GM12801 (cell line): ENCODE measurements at regions not wholly inside any gene's neighbourhood (a gene's known extent, or its start where the extent isn't known, plus 50 kb on each side); places are given as distances from the start of the nearest gene placed in this dataset.

ENCODE experiments used
- CTCF ChIP-seq: IDR thresholded peaks from one replicate; pipeline ENCODE4 v1.5.1; 2011; ENCODE audit warnings: control low read depth; ENCODE audit not compliant: insufficient read length; ENCODE audit errors: extremely low read depth

DNA sequence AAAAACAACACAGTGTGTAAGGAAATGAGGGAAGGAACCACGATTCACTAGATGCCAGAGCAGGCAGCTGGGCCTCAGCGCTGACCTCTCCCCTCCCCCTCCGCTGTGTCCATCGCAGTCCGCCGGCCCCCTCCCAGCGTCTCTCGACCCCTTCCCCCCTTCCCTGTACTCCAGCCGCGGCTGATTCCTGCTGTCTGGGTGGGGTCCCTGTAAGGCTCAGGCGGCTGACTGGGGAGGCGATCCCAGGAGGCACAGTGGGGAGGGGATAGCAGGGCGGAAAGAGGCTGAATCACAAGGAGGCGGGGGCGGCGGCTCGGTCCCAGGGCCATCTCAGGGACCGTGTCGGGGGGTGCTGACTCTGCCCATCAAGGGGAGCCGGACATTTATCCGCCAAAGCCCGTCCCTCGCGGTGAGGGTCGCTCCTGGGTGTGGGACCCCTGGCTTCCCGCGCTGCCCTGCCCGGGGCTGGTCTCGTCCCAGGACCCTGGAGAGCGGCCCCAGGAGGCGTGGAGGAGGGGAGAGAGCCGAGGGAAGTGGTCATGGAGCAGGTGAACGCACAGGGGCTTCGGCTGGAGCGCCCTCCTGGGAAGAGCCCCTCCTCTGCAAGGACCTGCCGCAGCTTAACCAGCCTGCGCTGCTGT is 241.9 kb downstream of the PTPRU start:
- no peak for TF ChIP-seq CTCF

DNA sequence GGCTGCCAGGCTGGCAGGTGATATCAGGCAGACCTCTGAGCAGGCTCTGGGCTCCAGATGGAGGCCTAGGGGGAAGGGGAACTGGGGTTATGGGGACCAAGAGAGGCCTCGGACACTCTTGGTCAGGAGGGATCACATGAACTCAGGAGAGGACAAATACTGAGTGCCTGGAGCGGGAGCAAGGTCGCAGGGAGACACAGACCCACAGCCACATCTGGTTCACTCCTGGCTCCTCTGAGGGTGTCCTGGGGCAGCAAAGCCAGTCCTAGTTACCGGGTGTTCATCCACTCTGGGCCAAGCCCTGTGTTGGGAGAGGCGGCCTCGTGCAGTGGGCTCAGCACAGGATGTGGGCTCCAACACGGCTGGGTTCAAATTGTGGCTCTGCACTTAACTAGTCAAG is 239.0 kb downstream of the PTPRU start:
- TF ChIP-seq CTCF, result no peak

DNA sequence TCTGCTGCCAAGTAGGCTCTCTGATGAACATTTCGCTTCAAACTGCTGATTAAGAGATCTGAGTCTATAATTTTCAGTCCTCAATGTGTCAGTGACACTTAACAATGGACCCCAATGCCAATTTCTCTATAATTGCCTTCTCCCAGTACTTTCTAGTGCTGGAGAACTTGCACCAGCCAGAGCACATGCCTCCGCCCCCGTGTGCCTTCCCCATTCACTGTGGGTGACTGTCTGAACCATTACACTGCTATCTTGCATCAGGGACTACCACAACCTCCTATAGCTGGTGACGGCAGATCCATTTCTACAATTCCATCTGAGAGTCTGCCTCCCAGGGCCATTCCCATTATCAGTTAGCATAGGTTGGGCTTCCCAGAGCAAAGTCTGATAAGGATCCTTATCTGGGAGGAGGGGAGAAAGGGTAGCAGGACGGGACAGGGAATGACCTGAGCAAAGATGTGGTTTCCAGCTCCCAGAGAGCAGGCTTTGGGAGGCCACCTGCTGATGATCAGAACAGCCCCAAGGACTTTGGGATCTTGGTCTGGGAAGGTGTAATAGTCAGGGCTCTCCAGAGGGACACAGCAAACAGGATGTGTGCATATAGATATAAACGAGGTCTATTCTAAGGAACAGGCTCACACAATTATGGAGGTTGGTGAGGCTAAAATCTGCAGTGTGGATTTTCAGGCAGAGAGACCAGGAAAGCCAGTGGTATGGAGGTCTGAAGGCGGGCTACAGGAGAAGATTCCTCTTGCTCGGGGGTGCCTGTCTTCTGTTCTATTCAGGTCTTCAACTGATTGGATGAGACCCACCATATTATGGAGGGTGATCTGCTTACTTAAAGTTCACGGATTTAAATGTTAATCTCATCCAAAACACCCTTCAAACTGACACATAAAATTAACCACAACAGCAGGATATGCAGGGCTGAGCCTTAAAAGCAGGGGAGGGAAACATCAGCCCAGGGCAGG is 238.2 kb downstream of the PTPRU start:
- no peak for TF ChIP-seq CTCF

- TF ChIP-seq CTCF, result no peak
Observed at GRCh38 chr1:29473161-29473855, 237.0 kb downstream of the PTPRU start.

DNA sequence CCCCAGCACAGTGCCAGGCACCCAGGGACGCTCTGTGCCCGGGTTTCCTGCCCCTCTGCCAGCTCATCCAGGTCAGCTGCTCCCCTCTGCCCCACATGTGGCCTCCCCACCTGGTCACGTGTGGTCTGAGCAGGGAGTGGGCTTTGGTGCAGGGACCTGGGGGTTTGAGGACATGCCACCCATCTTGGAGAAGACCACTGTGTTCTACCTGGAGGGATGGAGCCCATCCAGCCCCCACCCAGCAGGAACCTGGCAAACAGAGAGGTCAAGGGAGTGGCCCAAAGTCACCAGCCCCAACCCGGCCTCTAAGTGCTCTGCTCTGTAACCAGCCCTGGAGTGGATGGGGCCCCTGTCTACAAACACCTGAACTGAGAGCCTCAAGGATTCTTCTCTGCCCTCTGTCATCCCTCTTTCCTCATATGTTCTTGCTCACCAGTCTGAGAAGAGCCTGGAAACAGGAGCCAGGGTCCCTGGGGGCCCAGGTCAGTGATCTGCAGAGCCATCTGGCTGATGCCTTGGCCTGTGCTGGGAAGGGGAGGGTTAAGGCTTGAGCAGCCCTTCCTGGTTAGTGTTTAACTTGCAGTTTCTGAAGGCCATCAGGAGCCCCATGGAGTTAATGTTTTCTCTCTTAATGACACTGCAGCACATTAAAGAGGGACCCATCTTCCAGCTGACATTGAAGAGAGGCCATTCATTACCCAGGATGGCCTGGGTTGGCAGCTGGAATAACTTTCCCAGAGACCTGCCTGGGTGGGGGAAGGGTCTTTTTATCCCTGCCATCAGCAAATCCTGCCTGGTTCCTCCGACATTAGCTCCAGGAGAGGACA is 235.4 kb downstream of the PTPRU start:
- TF ChIP-seq CTCF, result no peak

DNA sequence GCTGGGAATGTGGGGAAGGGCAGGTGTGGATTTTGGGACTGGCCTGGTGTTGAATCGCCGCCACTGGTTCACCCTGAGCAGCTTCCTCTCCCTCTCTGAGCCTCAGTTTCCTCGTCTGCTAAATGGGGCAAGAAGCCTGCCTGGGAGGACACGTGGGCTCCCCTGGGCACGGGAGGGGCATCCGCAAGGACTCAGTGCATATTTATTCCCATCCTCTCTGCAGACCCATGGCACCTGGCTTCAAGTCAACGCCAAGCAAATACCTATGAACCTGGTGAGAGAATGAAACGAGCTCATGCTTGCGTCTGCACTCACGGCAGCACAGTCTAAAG is 234.4 kb downstream of the PTPRU start:
- TF ChIP-seq CTCF, result no peak
